GM13977 (cell line): ENCODE measurements at regions not wholly inside any gene's neighbourhood (a gene's known extent, or its start where the extent isn't known, plus 50 kb on each side); places are given as distances from the start of the nearest gene placed in this dataset.

ENCODE experiments used
- DNase-seq: peaks from one replicate; pipeline ENCODE4 v3.0.0; 2012; ENCODE audit warnings: low spot score
- CTCF ChIP-seq: IDR thresholded peaks from 2 replicates; pipeline ENCODE4 v1.5.1; 2012; ENCODE audit warnings: mild to moderate bottlenecking, control low read depth; ENCODE audit not compliant: insufficient read depth; ENCODE audit errors: extremely low read depth, missing control alignments
- in situ Hi-C: fragments of 300-500 bp; cut with MboI; formaldehyde crosslinking; loops from one replicate; pipeline ENCODE4 v1.12.0; 2022; ENCODE audit warnings: low sequenced_read_pairs, low pct_unique_long_range_greater_than_20kb, mixed read lengths, inconsistent platforms; ENCODE audit not compliant: unreplicated experiment

GRCh38 chr4:16450724-16451123 is 224.5 kb upstream of the TAPT1 start:
- TF ChIP-seq CTCF, result no peak
- in situ Hi-C loops, result no loop called here
- DNase-seq, result no peak

- in situ Hi-C loops, result no loop called here
- no peak for DNase-seq
- TF ChIP-seq CTCF, result no peak
Observed at GRCh38 chr4:16450031-16450430, 223.8 kb upstream of the TAPT1 start.

GRCh38 chr4:16449406-16449805 is 223.1 kb upstream of the TAPT1 start:
- no peak for TF ChIP-seq CTCF
- no peak for DNase-seq
- in situ Hi-C loops, result loop anchor here (25.0 kb wide), 2 partner anchors 162 to 412 kb away; no protein-coding TSS in a partner anchor

GRCh38 chr4:16448241-16448840 is 222.1 kb upstream of the TAPT1 start:
- no peak for DNase-seq
- in situ Hi-C loops, result loop anchor here (25.0 kb wide), 2 partner anchors 161 to 411 kb away; no protein-coding TSS in a partner anchor
- TF ChIP-seq CTCF, result no peak

GRCh38 chr4:16443504-16444088 is 217.3 kb upstream of the TAPT1 start:
- peak; percentile 40 for DNase-seq
- in situ Hi-C loops, result loop anchor here (25.0 kb wide), 2 partner anchors 156 to 406 kb away; no protein-coding TSS in a partner anchor
- peak; percentile 67 for TF ChIP-seq CTCF

GRCh38 chr4:16442296-16442695 is 216.0 kb upstream of the TAPT1 start:
- TF ChIP-seq CTCF, result no peak
- no peak for DNase-seq
- in situ Hi-C loops, result loop anchor here (25.0 kb wide), 2 partner anchors 155 to 405 kb away; no protein-coding TSS in a partner anchor
